Mesenchymal stem cell (in vitro differentiated cells and primary cell): ENCODE measurements at regions not wholly inside any gene's neighbourhood (a gene's known extent, or its start where the extent isn't known, plus 50 kb on each side); places are given as distances from the start of the nearest gene placed in this dataset.
"Not testable (repeated sequence)": the region's sequence is repeated elsewhere in the genome, so short reads cannot be mapped to it uniquely, and the experiment has no call there.

ENCODE experiments used
- DNase-seq: peaks from one replicate; pipeline ENCODE4 v3.0.0-alpha.2; 2013
- H2AFZ ChIP-seq: one replicate; pipeline ENCODE4 v1.6.1; 2013; ENCODE audit warnings: low read depth, mild to moderate bottlenecking, control low read depth, inconsistent platforms, low read length, moderate library complexity
- H2AK5ac ChIP-seq: 2 replicates; pipeline ENCODE4 v1.6.1; 2013; ENCODE audit warnings: low read length, moderate library complexity, mild to moderate bottlenecking, inconsistent platforms; ENCODE audit not compliant: severe bottlenecking
- H2BK120ac ChIP-seq: one replicate; pipeline ENCODE4 v1.6.1; 2013; ENCODE audit warnings: low read depth, mild to moderate bottlenecking, inconsistent platforms, low read length, moderate library complexity
- H2BK12ac ChIP-seq, 2 experiments: one replicate each; pipeline ENCODE4 v1.6.1; 2013; ENCODE audit warnings: inconsistent platforms in 2 of 2, low read length in 2 of 2, mild to moderate bottlenecking in 2 of 2, moderate library complexity in 2 of 2, control low read depth in 1 of 2
- H2BK15ac ChIP-seq: one replicate; pipeline ENCODE4 v1.6.1; 2013; ENCODE audit warnings: mild to moderate bottlenecking, low read depth, inconsistent platforms; ENCODE audit not compliant: poor library complexity, severe bottlenecking
- H2BK5ac ChIP-seq: 2 replicates; pipeline ENCODE4 v1.6.1; 2013; ENCODE audit warnings: low read depth, mild to moderate bottlenecking, low read length, control low read depth, inconsistent platforms; ENCODE audit not compliant: poor library complexity, severe bottlenecking
- H3K14ac ChIP-seq, 2 experiments: one replicate each; pipeline ENCODE4 v1.6.1; 2013; ENCODE audit warnings: inconsistent platforms in 2 of 2, low read length in 2 of 2, control low read depth in 1 of 2, mild to moderate bottlenecking in 1 of 2, moderate library complexity in 1 of 2
- H3K18ac ChIP-seq, 2 experiments: one replicate each; pipeline ENCODE4 v1.6.1; 2013; ENCODE audit warnings: inconsistent platforms in 2 of 2, low read length in 2 of 2, control low read depth in 1 of 2, low read depth in 1 of 2, mild to moderate bottlenecking in 1 of 2
- H3K23ac ChIP-seq, 2 experiments: one replicate each; pipeline ENCODE4 v1.6.1; 2013; ENCODE audit warnings: inconsistent platforms in 2 of 2, low read length in 2 of 2, mild to moderate bottlenecking in 2 of 2, moderate library complexity in 2 of 2, control low read depth in 1 of 2
- H3K27ac ChIP-seq: 2 replicates; pipeline ENCODE4 v1.5.1; 2013; ENCODE audit warnings: mild to moderate bottlenecking, moderate library complexity, low read length, control low read depth, inconsistent platforms; ENCODE audit not compliant: poor library complexity, severe bottlenecking
- H3K27me3 ChIP-seq, 2 experiments: 2 replicates each; pipeline versions ENCODE4 v1.6.1 to v1.7.0; 2013; ENCODE audit warnings: low read length in 2 of 2, mild to moderate bottlenecking in 2 of 2, moderate library complexity in 2 of 2, control low read depth in 1 of 2, inconsistent platforms in 1 of 2; ENCODE audit not compliant: control insufficient read depth in 1 of 2, insufficient read depth in 1 of 2
- H3K36me3 ChIP-seq, 2 experiments: 2 replicates each; pipeline versions ENCODE4 v1.6.1 to v1.7.0; 2013; ENCODE audit warnings: low read length in 2 of 2, control low read depth in 1 of 2, inconsistent platforms in 1 of 2, low read depth in 1 of 2, mild to moderate bottlenecking in 1 of 2; ENCODE audit not compliant: insufficient read depth in 2 of 2, control insufficient read depth in 1 of 2
- H3K4ac ChIP-seq, 2 experiments: one replicate each; pipeline ENCODE4 v1.6.1; 2013; ENCODE audit warnings: inconsistent platforms in 2 of 2, low read length in 2 of 2, mild to moderate bottlenecking in 2 of 2, moderate library complexity in 2 of 2, control low read depth in 1 of 2, low read depth in 1 of 2
- H3K4me1 ChIP-seq: 2 replicates; pipeline ENCODE4 v1.6.1; 2013; ENCODE audit warnings: low read depth, low read length, control low read depth; ENCODE audit not compliant: control insufficient read depth, insufficient read depth
- H3K4me2 ChIP-seq: 2 replicates; pipeline ENCODE4 v1.6.1; 2013; ENCODE audit warnings: low read length, mild to moderate bottlenecking, inconsistent platforms; ENCODE audit not compliant: poor library complexity, severe bottlenecking
- H3K4me3 ChIP-seq, 2 experiments: 2 replicates each; pipeline versions ENCODE4 v1.5.1 to v1.7.0; 2013; ENCODE audit warnings: low read length in 2 of 2, mild to moderate bottlenecking in 2 of 2, control low read depth in 1 of 2, low read depth in 1 of 2; ENCODE audit not compliant: insufficient read depth in 1 of 2
- H3K79me1 ChIP-seq: replicated peaks from 2 replicates; pipeline ENCODE4 v1.6.1; 2013; ENCODE audit warnings: mild to moderate bottlenecking, control low read depth, low read length, inconsistent platforms; ENCODE audit not compliant: poor library complexity, severe bottlenecking
- H3K9ac ChIP-seq: 2 replicates; pipeline ENCODE4 v1.7.0; 2013; ENCODE audit warnings: mild to moderate bottlenecking, low read length, moderate library complexity
- H3K9me3 ChIP-seq: 2 replicates; pipeline ENCODE4 v1.7.0; 2013; ENCODE audit warnings: mild to moderate bottlenecking, low read length; ENCODE audit not compliant: control insufficient read depth
- H4K8ac ChIP-seq: one replicate; pipeline ENCODE4 v1.6.1; 2013; ENCODE audit warnings: inconsistent platforms, mild to moderate bottlenecking, low read length, moderate library complexity
- H4K91ac ChIP-seq: one replicate; pipeline ENCODE4 v1.6.1; 2013; ENCODE audit warnings: mild to moderate bottlenecking, low read length, inconsistent platforms
- WGBS: methylation state at CpG from one replicate; pipeline ENCODE4 v1.1.7; 2013; ENCODE audit warnings: mixed read lengths; 5-methylcytosine and 5-hydroxymethylcytosine counted together

GRCh38 chr11:98538358-98538757 lies 482.4 kb upstream of the CNTN5 start:
- not testable (repeated sequence) for H4K8ac ChIP-seq, H3K9me3 ChIP-seq, H2BK12ac ChIP-seq, H3K18ac ChIP-seq, H2BK120ac ChIP-seq, H2BK5ac ChIP-seq, H3K23ac ChIP-seq, H3K14ac ChIP-seq, H3K4me1 ChIP-seq, H3K27ac ChIP-seq, H4K91ac ChIP-seq, H2BK15ac ChIP-seq, H3K4me3 ChIP-seq, H3K36me3 ChIP-seq, H3K9ac ChIP-seq, H2AFZ ChIP-seq, H3K27me3 ChIP-seq, H2AK5ac ChIP-seq, DNase-seq, H3K4ac ChIP-seq, H3K79me1 ChIP-seq, H3K4me2 ChIP-seq
- 86% methylated on average over 3 of the region's 7 CpGs for WGBS

GRCh38 chr11:98545544-98546175 lies 475.1 kb upstream of the CNTN5 start:
- H4K91ac ChIP-seq, result no peak overlapping the region
- no peak overlapping the region for H3K4ac ChIP-seq
- no peaks in the 10 kb centered on the region for H3K27me3 ChIP-seq
- H2BK15ac ChIP-seq, result no peak overlapping the region
- H2AK5ac ChIP-seq, result no peak overlapping the region
- no peak overlapping the region for H2BK5ac ChIP-seq
- no peak overlapping the region for H2AFZ ChIP-seq
- H3K4me2 ChIP-seq, result no peak overlapping the region
- peaks cover 8% of the 10 kb centered on the region for H3K9me3 ChIP-seq
- WGBS, result 83% methylated on average over 5 of the region's 5 CpGs
- H2BK120ac ChIP-seq, result no peak overlapping the region
- H3K36me3 ChIP-seq, result no peaks in the 10 kb centered on the region
- H3K9ac ChIP-seq, result no peak overlapping the region
- H2BK12ac ChIP-seq, result no peak overlapping the region
- no peak overlapping the region for H3K4me3 ChIP-seq
- no peaks in the 10 kb centered on the region for H3K79me1 ChIP-seq
- H4K8ac ChIP-seq, result no peak overlapping the region
- H3K23ac ChIP-seq, result no peak overlapping the region
- no peak for DNase-seq
- H3K4me1 ChIP-seq, result no peaks in the 10 kb centered on the region
- no peak overlapping the region for H3K27ac ChIP-seq
- no peak overlapping the region for H3K18ac ChIP-seq
- no peak overlapping the region for H3K14ac ChIP-seq

GRCh38 chr11:98549571-98549970 lies 471.2 kb upstream of the CNTN5 start:
- H3K27me3 ChIP-seq, result no peaks in the 10 kb centered on the region

GRCh38 chr11:98559961-98560360 lies 460.8 kb upstream of the CNTN5 start:
- no peaks in the 10 kb centered on the region for H3K79me1 ChIP-seq
- H3K9me3 ChIP-seq, result no peaks in the 10 kb centered on the region
- no peak overlapping the region for H3K18ac ChIP-seq

More at GRCh38 chr11:98549571-98549970, 471.2 kb upstream of the CNTN5 start:
- no peak for DNase-seq
- Histone ChIP-seq H3K4me2 (no peak overlapping the region), H3K4ac (no peak overlapping the region), H3K9me3 (peaks cover 11% of the 10 kb centered on the region), H3K4me1 (no peaks in the 10 kb centered on the region), H2BK120ac (no peak overlapping the region), H3K36me3 (no peaks in the 10 kb centered on the region), H2BK15ac (no peak overlapping the region), H3K27ac (no peak overlapping the region), H2BK5ac (no peak overlapping the region), H3K23ac (no peak overlapping the region), H3K18ac (no peak overlapping the region), H2AFZ (no peak overlapping the region), H2BK12ac (no peak overlapping the region), H4K91ac (no peak overlapping the region), H3K4me3 (no peak overlapping the region), H3K14ac (no peak overlapping the region), H3K9ac (no peak overlapping the region), H4K8ac (no peak overlapping the region), H2AK5ac (no peak overlapping the region), H3K79me1 (no peaks in the 10 kb centered on the region)
- WGBS, result 80% methylated on average over 2 of the region's 3 CpGs

More at GRCh38 chr11:98559961-98560360, 460.8 kb upstream of the CNTN5 start:
- Histone ChIP-seq H3K23ac (no peak overlapping the region), H2BK15ac (no peak overlapping the region), H3K36me3 (no peaks in the 10 kb centered on the region), H4K8ac (no peak overlapping the region), H3K9ac (no peak overlapping the region), H3K4me3 (no peak overlapping the region), H2AK5ac (no peak overlapping the region), H2BK5ac (no peak overlapping the region), H2BK120ac (no peak overlapping the region), H3K27ac (no peak overlapping the region), H2BK12ac (no peak overlapping the region), H3K4ac (no peak overlapping the region), H3K14ac (no peak overlapping the region), H2AFZ (no peak overlapping the region), H3K27me3 (no peaks in the 10 kb centered on the region), H4K91ac (no peak overlapping the region), H3K4me2 (no peak overlapping the region), H3K4me1 (no peaks in the 10 kb centered on the region)
- no peak for DNase-seq
